RWPE2 (cell line): ENCODE measurements at regions not wholly inside any gene's neighbourhood (a gene's known extent, or its start where the extent isn't known, plus 50 kb on each side); places are given as distances from the start of the nearest gene placed in this dataset.

Experiments used
- ATAC-seq: fragments of 200-7000 bp; cut with Tn5 transposase; 3 replicates; pipeline ENCODE4 v1.9.1; 2021; ENCODE audit warnings: low read depth
- DNase-seq: peaks from one replicate; pipeline ENCODE4 v3.0.0-alpha.2; 2020; ENCODE audit warnings: low spot score
- H3K27ac ChIP-seq: fragments of 450-650 bp; 2 replicates; pipeline ENCODE4 v1.5.1; 2017; ENCODE audit warnings: mild to moderate bottlenecking; ENCODE audit not compliant: poor library complexity, severe bottlenecking
- H3K27me3 ChIP-seq: fragments of 250-450 bp; sonication (Bioruptor Pico); 2 replicates; pipeline ENCODE4 v1.5.1; 2021; ENCODE audit warnings: mild to moderate bottlenecking, moderate library complexity; ENCODE audit not compliant: insufficient read depth, poor library complexity, severe bottlenecking
- H3K36me3 ChIP-seq: fragments of 250-450 bp; sonication (Bioruptor Pico); 2 replicates; pipeline ENCODE4 v1.5.1; 2020; ENCODE audit warnings: low read depth, mild to moderate bottlenecking, moderate library complexity
- H3K4me1 ChIP-seq: fragments of 250-450 bp; sonication (Bioruptor Pico); 2 replicates; pipeline ENCODE4 v1.5.1; 2021; ENCODE audit warnings: mild to moderate bottlenecking, moderate library complexity; ENCODE audit not compliant: insufficient read depth, poor library complexity, severe bottlenecking
- H3K4me3 ChIP-seq: fragments of 250-450 bp; sonication (Bioruptor Pico); 2 replicates; pipeline ENCODE4 v1.5.1; 2021; ENCODE audit warnings: mild to moderate bottlenecking, moderate library complexity; ENCODE audit not compliant: severe bottlenecking
- H3K9me3 ChIP-seq: fragments of 250-450 bp; sonication (Bioruptor Pico); 2 replicates; pipeline ENCODE4 v1.5.1; 2021; ENCODE audit warnings: mild to moderate bottlenecking, moderate library complexity; ENCODE audit not compliant: severe bottlenecking
- TF ChIP-seq, protein P1 (sequence below): fragments of 450-650 bp; IDR thresholded peaks from one replicate; pipeline ENCODE4 v1.5.1; 2017; ENCODE audit warnings: mild to moderate bottlenecking, moderate library complexity; ENCODE audit not compliant: poor library complexity, severe bottlenecking

GRCh38 chr6:104108634-104109033 is 751.1 kb downstream of the HACE1 start:
- H3K27me3 ChIP-seq = no peaks in the 10 kb centered on the region
- TF ChIP-seq, protein P1, sequence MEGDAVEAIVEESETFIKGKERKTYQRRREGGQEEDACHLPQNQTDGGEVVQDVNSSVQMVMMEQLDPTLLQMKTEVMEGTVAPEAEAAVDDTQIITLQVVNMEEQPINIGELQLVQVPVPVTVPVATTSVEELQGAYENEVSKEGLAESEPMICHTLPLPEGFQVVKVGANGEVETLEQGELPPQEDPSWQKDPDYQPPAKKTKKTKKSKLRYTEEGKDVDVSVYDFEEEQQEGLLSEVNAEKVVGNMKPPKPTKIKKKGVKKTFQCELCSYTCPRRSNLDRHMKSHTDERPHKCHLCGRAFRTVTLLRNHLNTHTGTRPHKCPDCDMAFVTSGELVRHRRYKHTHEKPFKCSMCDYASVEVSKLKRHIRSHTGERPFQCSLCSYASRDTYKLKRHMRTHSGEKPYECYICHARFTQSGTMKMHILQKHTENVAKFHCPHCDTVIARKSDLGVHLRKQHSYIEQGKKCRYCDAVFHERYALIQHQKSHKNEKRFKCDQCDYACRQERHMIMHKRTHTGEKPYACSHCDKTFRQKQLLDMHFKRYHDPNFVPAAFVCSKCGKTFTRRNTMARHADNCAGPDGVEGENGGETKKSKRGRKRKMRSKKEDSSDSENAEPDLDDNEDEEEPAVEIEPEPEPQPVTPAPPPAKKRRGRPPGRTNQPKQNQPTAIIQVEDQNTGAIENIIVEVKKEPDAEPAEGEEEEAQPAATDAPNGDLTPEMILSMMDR = no peak
- no peaks in the 10 kb centered on the region for H3K4me1 ChIP-seq
- H3K27ac ChIP-seq = no peak overlapping the region
- H3K4me3 ChIP-seq = no peak overlapping the region
- ATAC-seq (no peak), DNase-seq (no peak)
- H3K9me3 ChIP-seq = no peaks in the 10 kb centered on the region
- H3K36me3 ChIP-seq = no peaks in the 10 kb centered on the region

DNA sequence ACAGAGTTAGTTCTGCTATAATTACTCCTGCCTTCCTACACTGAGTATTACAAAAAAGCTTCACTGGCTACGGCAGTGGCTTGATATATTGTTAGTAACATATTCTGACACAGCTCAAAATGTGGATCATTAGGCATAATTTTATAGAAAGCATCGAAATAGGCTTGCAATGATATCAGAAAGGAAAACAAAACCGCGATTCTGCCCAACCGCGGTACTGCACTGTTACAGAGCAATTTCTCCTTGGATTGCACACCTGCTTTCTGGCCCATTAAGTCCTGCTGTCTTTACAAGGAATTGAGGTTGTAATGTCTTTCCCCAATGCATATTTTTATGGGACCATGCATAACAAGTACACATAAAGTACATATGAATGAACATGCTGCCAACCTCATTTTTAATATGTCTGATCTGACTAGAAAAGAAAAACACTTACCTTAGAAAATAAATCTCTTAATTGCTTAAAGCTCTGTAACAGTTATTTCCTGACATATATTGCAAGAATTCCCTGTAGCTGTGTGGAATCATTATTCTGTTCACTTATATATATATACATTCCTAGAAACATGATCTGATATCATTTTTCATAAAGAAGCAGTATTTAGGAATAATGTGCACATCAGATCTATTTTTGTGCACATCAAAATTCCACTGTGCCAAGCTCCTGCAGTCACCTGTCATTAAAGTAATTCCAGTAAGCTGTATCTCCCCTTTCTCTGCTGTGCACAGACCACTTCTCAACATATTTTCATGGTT is 763.9 kb downstream of the HACE1 start:
- TF ChIP-seq, protein P1 = no peak
- Histone ChIP-seq H3K4me3 (no peak overlapping the region), H3K27me3 (no peaks in the 10 kb centered on the region), H3K27ac (no peak overlapping the region), H3K4me1 (no peaks in the 10 kb centered on the region), H3K36me3 (no peaks in the 10 kb centered on the region), H3K9me3 (no peaks in the 10 kb centered on the region)
- no peak for ATAC-seq
- DNase-seq = no peak

- Histone ChIP-seq H3K4me3 (no peak overlapping the region), H3K4me1 (no peaks in the 10 kb centered on the region), H3K9me3 (no peaks in the 10 kb centered on the region), H3K27me3 (no peaks in the 10 kb centered on the region), H3K36me3 (no peaks in the 10 kb centered on the region), H3K27ac (no peak overlapping the region)
- no peak for ATAC-seq
- DNase-seq = no peak
- TF ChIP-seq, protein P1 = no peak
Observed at GRCh38 chr6:104087765-104088164, 772.0 kb downstream of the HACE1 start.

DNA sequence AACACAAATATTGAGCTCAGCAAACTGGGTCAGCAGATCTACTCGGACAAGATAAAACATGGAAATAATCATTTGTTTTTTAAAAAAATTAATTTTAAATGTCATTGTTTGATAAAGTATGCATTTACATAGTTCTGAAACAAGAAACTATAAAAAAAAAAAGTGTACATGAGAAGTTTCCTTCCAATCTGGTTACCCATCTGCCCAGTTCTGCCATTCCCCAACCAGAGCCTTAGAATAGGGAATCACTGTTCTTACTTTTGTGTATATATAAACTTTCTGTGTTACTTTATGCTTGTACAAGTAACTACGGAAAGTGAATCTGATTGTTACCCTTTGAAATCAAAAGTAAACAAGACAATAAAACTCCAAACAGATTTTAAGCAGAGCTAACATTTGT is 791.4 kb downstream of the HACE1 start:
- H3K4me1 ChIP-seq = no peaks in the 10 kb centered on the region
- DNase-seq (no peak), ATAC-seq (no peak)
- H3K36me3 ChIP-seq = no peaks in the 10 kb centered on the region
- H3K4me3 ChIP-seq = no peak overlapping the region
- TF ChIP-seq, protein P1 = no peak
- no peaks in the 10 kb centered on the region for H3K9me3 ChIP-seq
- H3K27ac ChIP-seq = no peak overlapping the region
- peaks cover 6% of the 10 kb centered on the region for H3K27me3 ChIP-seq

GRCh38 chr6:104064876-104065275 is 794.8 kb downstream of the HACE1 start:
- DNase-seq (no peak), ATAC-seq (no peak)
- Histone ChIP-seq H3K4me1 (no peaks in the 10 kb centered on the region), H3K27ac (no peak overlapping the region), H3K36me3 (no peaks in the 10 kb centered on the region), H3K4me3 (no peak overlapping the region), H3K9me3 (no peaks in the 10 kb centered on the region), H3K27me3 (no peaks in the 10 kb centered on the region)
- TF ChIP-seq, protein P1 = no peak
